ENCODE measurements at regions not wholly inside any gene's neighbourhood (a gene's known extent, or its start where the extent isn't known, plus 50 kb on each side); places are given as distances from the start of the nearest gene placed in this dataset.

DNA sequence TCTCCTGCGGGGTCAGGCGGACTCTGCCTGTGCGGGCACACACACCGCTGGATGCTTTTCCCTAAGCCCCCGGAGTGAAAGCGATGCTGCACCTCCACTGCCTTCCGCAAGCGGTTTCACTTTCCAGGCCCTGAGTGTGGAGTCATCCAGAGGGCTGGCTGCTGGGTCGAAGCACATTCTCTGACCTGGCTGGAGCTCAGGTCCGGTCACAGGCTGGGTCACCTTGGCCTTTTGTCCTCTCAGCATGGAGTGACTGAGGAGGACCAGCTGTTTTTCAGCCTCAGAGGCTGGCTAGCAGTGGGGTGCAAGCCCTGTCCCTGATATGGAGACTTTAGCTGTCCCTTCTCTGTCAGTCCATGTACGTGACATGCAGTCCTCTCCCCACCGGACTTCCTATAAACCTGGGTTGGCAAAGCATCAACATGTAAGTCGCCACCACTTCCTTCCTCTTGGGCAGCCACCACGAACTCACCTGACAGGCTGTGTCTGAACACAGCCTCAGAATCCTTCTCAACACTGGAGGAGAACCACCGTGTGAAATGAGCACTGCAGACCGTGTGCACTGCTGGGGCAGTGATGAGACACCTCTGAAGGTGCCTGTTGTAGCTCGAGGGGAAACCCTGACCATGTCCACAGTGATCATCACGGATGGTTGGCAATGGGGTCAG, 51.3 kb downstream of the GADD45G start:
- no peak overlapping the region for H3K9ac ChIP-seq
- 43% methylated on average over 5 of the region's 18 CpGs for WGBS (ENCODE audit: low lambda C conversion rate)
- H3K4me1 ChIP-seq (ENCODE audit: control insufficient read depth in 1 of 2, insufficient read depth in 2 of 2, low read depth in 1 of 2, low read length in 1 of 2), result peaks cover 0 to 22% of the 10 kb centered on the region in 2 experiments; a peak in 2 of 4 replicates
- H3K9me2 ChIP-seq, result no peaks in the 10 kb centered on the region
- no peaks in the 10 kb centered on the region for H3K27me3 ChIP-seq (ENCODE audit: insufficient read depth)
- no peaks in the 10 kb centered on the region for H4K20me1 ChIP-seq (ENCODE audit: insufficient read depth)
- H3K4me2 ChIP-seq, result no peak overlapping the region
- ChIA-PET CTCF (no interaction called here), POLR2A (interaction anchor here (2.6 kb wide), 1 partner anchor 51 kb away, joined by 7 read pairs; the partner anchor contains the start of gene GADD45G)
- H3K79me2 ChIP-seq (ENCODE audit: insufficient read depth), result no peaks in the 10 kb centered on the region
- no peaks in the 10 kb centered on the region for H3K36me3 ChIP-seq (replicated peaks in 1 of 2; ENCODE audit: control insufficient read depth in 1 of 2, insufficient read depth in 2 of 2, low read length in 1 of 2)
- no peaks in the 10 kb centered on the region for H3F3A ChIP-seq (replicated peaks; ENCODE audit: insufficient read depth)
- H3K4me3 ChIP-seq (ENCODE audit: low read depth in 2 of 2, low read length in 1 of 2), result no peak overlapping the region
- H3K9me3 ChIP-seq, result no peaks in the 10 kb centered on the region
- no peak overlapping the region for H2AFZ ChIP-seq (ENCODE audit: low read depth)
- H3K27ac ChIP-seq (ENCODE audit: low read depth in 2 of 2, low read length in 1 of 2), result no peak overlapping the region
- TF ChIP-seq SIN3A (IDR thresholded peaks at IDR 0.05; ENCODE audit: borderline replicate concordance, low read depth, low read length), result no peak
- TF ChIP-seq ELF1 (IDR thresholded peaks at IDR 0.05), result no peak
- no peak for TF ChIP-seq CHD2 (IDR thresholded peaks at IDR 0.05; ENCODE audit: low read length, partially characterized antibody)
- no peak for TF ChIP-seq YY1 (IDR thresholded peaks at IDR 0.05; ENCODE audit: low read depth)
- TF ChIP-seq, protein P1, sequence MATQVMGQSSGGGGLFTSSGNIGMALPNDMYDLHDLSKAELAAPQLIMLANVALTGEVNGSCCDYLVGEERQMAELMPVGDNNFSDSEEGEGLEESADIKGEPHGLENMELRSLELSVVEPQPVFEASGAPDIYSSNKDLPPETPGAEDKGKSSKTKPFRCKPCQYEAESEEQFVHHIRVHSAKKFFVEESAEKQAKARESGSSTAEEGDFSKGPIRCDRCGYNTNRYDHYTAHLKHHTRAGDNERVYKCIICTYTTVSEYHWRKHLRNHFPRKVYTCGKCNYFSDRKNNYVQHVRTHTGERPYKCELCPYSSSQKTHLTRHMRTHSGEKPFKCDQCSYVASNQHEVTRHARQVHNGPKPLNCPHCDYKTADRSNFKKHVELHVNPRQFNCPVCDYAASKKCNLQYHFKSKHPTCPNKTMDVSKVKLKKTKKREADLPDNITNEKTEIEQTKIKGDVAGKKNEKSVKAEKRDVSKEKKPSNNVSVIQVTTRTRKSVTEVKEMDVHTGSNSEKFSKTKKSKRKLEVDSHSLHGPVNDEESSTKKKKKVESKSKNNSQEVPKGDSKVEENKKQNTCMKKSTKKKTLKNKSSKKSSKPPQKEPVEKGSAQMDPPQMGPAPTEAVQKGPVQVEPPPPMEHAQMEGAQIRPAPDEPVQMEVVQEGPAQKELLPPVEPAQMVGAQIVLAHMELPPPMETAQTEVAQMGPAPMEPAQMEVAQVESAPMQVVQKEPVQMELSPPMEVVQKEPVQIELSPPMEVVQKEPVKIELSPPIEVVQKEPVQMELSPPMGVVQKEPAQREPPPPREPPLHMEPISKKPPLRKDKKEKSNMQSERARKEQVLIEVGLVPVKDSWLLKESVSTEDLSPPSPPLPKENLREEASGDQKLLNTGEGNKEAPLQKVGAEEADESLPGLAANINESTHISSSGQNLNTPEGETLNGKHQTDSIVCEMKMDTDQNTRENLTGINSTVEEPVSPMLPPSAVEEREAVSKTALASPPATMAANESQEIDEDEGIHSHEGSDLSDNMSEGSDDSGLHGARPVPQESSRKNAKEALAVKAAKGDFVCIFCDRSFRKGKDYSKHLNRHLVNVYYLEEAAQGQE (IDR thresholded peaks at IDR 0.05; ENCODE audit: low read depth, low read length), result no peak
- TF ChIP-seq, protein P2, sequence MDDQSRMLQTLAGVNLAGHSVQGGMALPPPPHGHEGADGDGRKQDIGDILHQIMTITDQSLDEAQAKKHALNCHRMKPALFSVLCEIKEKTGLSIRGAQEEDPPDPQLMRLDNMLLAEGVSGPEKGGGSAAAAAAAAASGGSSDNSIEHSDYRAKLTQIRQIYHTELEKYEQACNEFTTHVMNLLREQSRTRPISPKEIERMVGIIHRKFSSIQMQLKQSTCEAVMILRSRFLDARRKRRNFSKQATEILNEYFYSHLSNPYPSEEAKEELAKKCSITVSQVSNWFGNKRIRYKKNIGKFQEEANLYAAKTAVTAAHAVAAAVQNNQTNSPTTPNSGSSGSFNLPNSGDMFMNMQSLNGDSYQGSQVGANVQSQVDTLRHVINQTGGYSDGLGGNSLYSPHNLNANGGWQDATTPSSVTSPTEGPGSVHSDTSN (IDR thresholded peaks at IDR 0.05), result no peak
- TF ChIP-seq MEF2A (IDR thresholded peaks at IDR 0.05; ENCODE audit: borderline replicate concordance, low read depth), result no peak
- no peak for TF ChIP-seq GABPA (IDR thresholded peaks at IDR 0.05; ENCODE audit: low read depth)
- no peak for TF ChIP-seq NRF1 (IDR thresholded peaks at IDR 0.05; ENCODE audit: low read depth, low read length)
- TF ChIP-seq GATA2 (CRISPR knock-in tag; IDR thresholded peaks at IDR 0.05), result no peak
- TF ChIP-seq RXRA (IDR thresholded peaks at IDR 0.05; ENCODE audit: borderline replicate concordance, low read depth), result no peak
- TF ChIP-seq, protein P3, sequence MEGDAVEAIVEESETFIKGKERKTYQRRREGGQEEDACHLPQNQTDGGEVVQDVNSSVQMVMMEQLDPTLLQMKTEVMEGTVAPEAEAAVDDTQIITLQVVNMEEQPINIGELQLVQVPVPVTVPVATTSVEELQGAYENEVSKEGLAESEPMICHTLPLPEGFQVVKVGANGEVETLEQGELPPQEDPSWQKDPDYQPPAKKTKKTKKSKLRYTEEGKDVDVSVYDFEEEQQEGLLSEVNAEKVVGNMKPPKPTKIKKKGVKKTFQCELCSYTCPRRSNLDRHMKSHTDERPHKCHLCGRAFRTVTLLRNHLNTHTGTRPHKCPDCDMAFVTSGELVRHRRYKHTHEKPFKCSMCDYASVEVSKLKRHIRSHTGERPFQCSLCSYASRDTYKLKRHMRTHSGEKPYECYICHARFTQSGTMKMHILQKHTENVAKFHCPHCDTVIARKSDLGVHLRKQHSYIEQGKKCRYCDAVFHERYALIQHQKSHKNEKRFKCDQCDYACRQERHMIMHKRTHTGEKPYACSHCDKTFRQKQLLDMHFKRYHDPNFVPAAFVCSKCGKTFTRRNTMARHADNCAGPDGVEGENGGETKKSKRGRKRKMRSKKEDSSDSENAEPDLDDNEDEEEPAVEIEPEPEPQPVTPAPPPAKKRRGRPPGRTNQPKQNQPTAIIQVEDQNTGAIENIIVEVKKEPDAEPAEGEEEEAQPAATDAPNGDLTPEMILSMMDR (IDR thresholded peaks at IDR 0.05), result no peak
- no peak for TF ChIP-seq POLR2AphosphoS5 (IDR thresholded peaks at IDR 0.05; ENCODE audit: low read depth, low read length)
- no peak for TF ChIP-seq EZH2phosphoT487 (IDR thresholded peaks at IDR 0.05; ENCODE audit: borderline replicate concordance, low read depth)
- DNase-seq, result no peak

All from SK-N-SH (cell line).